Stomach (tissue), 8 donors: ENCODE measurements at regions not wholly inside any gene's neighbourhood (a gene's known extent, or its start where the extent isn't known, plus 50 kb on each side); places are given as distances from the start of the nearest gene placed in this dataset.

ENCODE experiments used
- DNase-seq, 2 donors: peaks; one replicate each; pipeline versions ENCODE4 v3.0.0 to v3.0.0-alpha.2; 2013 to 2019
- H3K27ac ChIP-seq, 5 donors: fragments of 200-600 bp in 4 of 5; sonication (generic) in 4 of 5; one replicate each; pipeline ENCODE4 v1.5.1; 2013 to 2019; ENCODE audit warnings: mild to moderate bottlenecking in 1 of 5, moderate library complexity in 1 of 5
- H3K27me3 ChIP-seq, 3 donors: fragments of 200-600 bp; sonication (generic); one replicate each; pipeline ENCODE4 v1.5.1; 2017 to 2019; ENCODE audit warnings: mixed run types in 1 of 3
- H3K36me3 ChIP-seq, 4 donors: fragments of 200-600 bp; sonication (generic); 1 replicate in 3 of 4; 2 replicates in 1 of 4; pipeline ENCODE4 v1.5.1; 2016 to 2019
- H3K4me1 ChIP-seq, 4 donors: fragments of 200-600 bp; sonication (generic); one replicate each; pipeline ENCODE4 v1.5.1; 2016 to 2019
- H3K4me3 ChIP-seq, 4 donors: fragments of 200-600 bp; sonication (generic) in 3 of 4; one replicate each; pipeline ENCODE4 v1.5.1; 2016 to 2019; ENCODE audit warnings: mild to moderate bottlenecking in 1 of 4
- H3K9me3 ChIP-seq, 4 donors: fragments of 200-600 bp; sonication (generic); one replicate each; pipeline ENCODE4 v1.5.1; 2016 to 2019
- CTCF ChIP-seq, 7 experiments: fragments of 450-650 bp in 4 of 7; fragments of 200-600 bp in 3 of 7; sonication (generic) in 3 of 7; IDR thresholded peaks; one replicate each; pipeline ENCODE4 v1.5.1; 2016 to 2019; ENCODE audit warnings: antibody characterized with exemption in 7 of 7, control low read depth in 2 of 7, mild to moderate bottlenecking in 1 of 7
- EP300 ChIP-seq: sonication (generic); formaldehyde crosslinking; IDR thresholded peaks from one replicate; pipeline ENCODE4 v1.6.1; 2017; ENCODE audit warnings: antibody characterized with exemption
- POLR2A ChIP-seq, 4 donors: fragments of 450-650 bp; IDR thresholded peaks; one replicate each; pipeline ENCODE4 v1.6.1; 2016; ENCODE audit warnings: antibody characterized with exemption in 4 of 4, control low read depth in 2 of 4, mild to moderate bottlenecking in 1 of 4, moderate library complexity in 1 of 4
- POLR2AphosphoS5 ChIP-seq, 3 donors: sonication (generic); formaldehyde crosslinking; IDR thresholded peaks; one replicate each; pipeline ENCODE4 v1.6.1; 2016; ENCODE audit warnings: antibody characterized with exemption in 3 of 3
- WGBS, 5 donors: extraction: QIAGEN DNeasy Blood & Tissue Kit in 3 of 5; methylation state at CpG; one replicate each; pipeline versions ENCODE4 v1.1.5 to v1.1.7; 2013 to 2018; 5-methylcytosine and 5-hydroxymethylcytosine counted together
- intact Hi-C: fragments of 100-400 bp; cut with DNase I; formaldehyde crosslinking; loops from one replicate; pipeline ENCODE4 v1.15.1; 2023; ENCODE audit warnings: low total_unique reads
- donor health status: healthy with polysubstance abuse.
- donor health status: Bipolar disorder and iron deficiency.
- donor health status: healthy.

GRCh38 chr7:34307540-34307939 lies 350.5 kb upstream of the NPSR1 start:
- TF ChIP-seq POLR2AphosphoS5 (IDR thresholded peaks at IDR 0.05) = no peak
- no peak for TF ChIP-seq CTCF (IDR thresholded peaks at IDR 0.05)
- TF ChIP-seq EP300 = no peak
- TF ChIP-seq POLR2A (IDR thresholded peaks at IDR 0.05) = no peak
- H3K9me3 ChIP-seq = peaks cover 0 to 10% (median 4%) of the 10 kb centered on the region in 4 donors
- DNase-seq = no peak
- no peaks in the 10 kb centered on the region for H3K4me1 ChIP-seq
- WGBS, 5 donors = 49 to 71% (median 62%) methylated on average over 1 of the region's 1 CpG
- no peaks in the 10 kb centered on the region for H3K36me3 ChIP-seq
- no peaks in the 10 kb centered on the region for H3K27me3 ChIP-seq
- H3K27ac ChIP-seq = no peak overlapping the region
- no peak overlapping the region for H3K4me3 ChIP-seq
- intact Hi-C loops = no loop called here

GRCh38 chr7:34308595-34308994 lies 349.4 kb upstream of the NPSR1 start:
- intact Hi-C loops = no loop called here
- H3K9me3 ChIP-seq = peaks cover 0 to 17% (median 8%) of the 10 kb centered on the region in 4 donors
- H3K4me1 ChIP-seq = no peaks in the 10 kb centered on the region
- H3K36me3 ChIP-seq = no peaks in the 10 kb centered on the region
- 89 to 96% (median 93%) methylated on average over 8 of the region's 8 CpGs for WGBS, 5 donors
- no peak for TF ChIP-seq POLR2AphosphoS5 (IDR thresholded peaks at IDR 0.05)
- H3K27me3 ChIP-seq = no peaks in the 10 kb centered on the region
- no peak for DNase-seq
- no peak overlapping the region for H3K27ac ChIP-seq
- H3K4me3 ChIP-seq = no peak overlapping the region

- no peak for DNase-seq
- 89 to 95% (median 94%) methylated on average over 12 of the region's 12 CpGs for WGBS, 5 donors
- Histone ChIP-seq H3K27me3 (no peaks in the 10 kb centered on the region), H3K4me1 (no peaks in the 10 kb centered on the region), H3K36me3 (no peaks in the 10 kb centered on the region), H3K27ac (no peak overlapping the region), H3K4me3 (no peak overlapping the region), H3K9me3 (peaks cover 0 to 17% (median 8%) of the 10 kb centered on the region in 4 donors)
- intact Hi-C loops = no loop called here
- no peak for TF ChIP-seq CTCF (IDR thresholded peaks at IDR 0.05)
- no peak for TF ChIP-seq POLR2A (IDR thresholded peaks at IDR 0.05)
- TF ChIP-seq POLR2AphosphoS5 (IDR thresholded peaks at IDR 0.05) = no peak
- no peak for TF ChIP-seq EP300
These were observed 348.9 kb upstream of the NPSR1 start for GRCh38 chr7:34309116-34309515.

- Histone ChIP-seq H3K27me3 (no peaks in the 10 kb centered on the region), H3K4me3 (no peak overlapping the region), H3K27ac (no peak overlapping the region), H3K9me3 (peaks cover 0 to 17% (median 8%) of the 10 kb centered on the region in 4 donors), H3K36me3 (no peaks in the 10 kb centered on the region), H3K4me1 (no peaks in the 10 kb centered on the region)
- 92 to 97% (median 97%) methylated on average over 19 of the region's 19 CpGs for WGBS, 5 donors
- TF ChIP-seq EP300 = no peak
- TF ChIP-seq CTCF (IDR thresholded peaks at IDR 0.05) = no peak
- TF ChIP-seq POLR2A (IDR thresholded peaks at IDR 0.05) = no peak
- no peak for TF ChIP-seq POLR2AphosphoS5 (IDR thresholded peaks at IDR 0.05)
- intact Hi-C loops = no loop called here
- no peak for DNase-seq
These were observed 348.4 kb upstream of the NPSR1 start for GRCh38 chr7:34309584-34309983.

- H3K4me3 ChIP-seq = no peak overlapping the region
- no peaks in the 10 kb centered on the region for H3K36me3 ChIP-seq
- no peaks in the 10 kb centered on the region for H3K4me1 ChIP-seq
- no peaks in the 10 kb centered on the region for H3K27me3 ChIP-seq
- H3K9me3 ChIP-seq = peaks cover 0 to 17% (median 8%) of the 10 kb centered on the region in 4 donors
- H3K27ac ChIP-seq = no peak overlapping the region
- TF ChIP-seq EP300 (no peak), POLR2AphosphoS5 (IDR thresholded peaks at IDR 0.05) (no peak), CTCF (IDR thresholded peaks at IDR 0.05) (no peak), POLR2A (IDR thresholded peaks at IDR 0.05) (no peak)
- intact Hi-C loops = no loop called here
- WGBS, 5 donors = 56 to 75% (median 67%) methylated on average over 3 of the region's 3 CpGs
- DNase-seq = no peak
These were observed 346.4 kb upstream of the NPSR1 start for GRCh38 chr7:34311591-34311990.
